ENCODE measurements at regions not wholly inside any gene's neighbourhood (a gene's known extent, or its start where the extent isn't known, plus 50 kb on each side); places are given as distances from the start of the nearest gene placed in this dataset.
"Not testable (repeated sequence)": the region's sequence is repeated elsewhere in the genome, so short reads cannot be mapped to it uniquely, and the experiment has no call there.

GRCh38 chr6:113055998-113056397 is 708.9 kb downstream of the RFPL4B start:
- no peak for DNase-seq

- DNase-seq = no peak
Observed at GRCh38 chr6:113057567-113058053, 710.5 kb downstream of the RFPL4B start.

- no peak for DNase-seq
Observed at GRCh38 chr6:113060664-113061063, 713.5 kb downstream of the RFPL4B start.

GRCh38 chr6:113065611-113066010 is 718.5 kb downstream of the RFPL4B start:
- DNase-seq = no peak

- DNase-seq = no peak
Observed at GRCh38 chr6:113067612-113068275, 720.6 kb downstream of the RFPL4B start.

GRCh38 chr6:113068570-113068969 is 721.4 kb downstream of the RFPL4B start:
- DNase-seq = no peak

GRCh38 chr6:113070681-113071080 is 723.6 kb downstream of the RFPL4B start:
- DNase-seq = not testable (repeated sequence)

GRCh38 chr6:113073611-113074191 is 726.6 kb downstream of the RFPL4B start:
- DNase-seq = no peak

- DNase-seq = no peak
Observed at GRCh38 chr6:113076116-113076515, 729.0 kb downstream of the RFPL4B start.

- no peak for DNase-seq
Observed at GRCh38 chr6:113076816-113077215, 729.7 kb downstream of the RFPL4B start.

GRCh38 chr6:113077794-113078193 is 730.7 kb downstream of the RFPL4B start:
- DNase-seq = no peak

- DNase-seq = no peak
Observed at GRCh38 chr6:113078791-113079190, 731.7 kb downstream of the RFPL4B start.

GRCh38 chr6:113082745-113083144 is 735.6 kb downstream of the RFPL4B start:
- no peak for DNase-seq

- no peak for DNase-seq
Observed at GRCh38 chr6:113083947-113084346, 736.8 kb downstream of the RFPL4B start.

- DNase-seq = no peak
Observed at GRCh38 chr6:113089056-113089455, 741.9 kb downstream of the RFPL4B start.

- no peak for DNase-seq
Observed at GRCh38 chr6:113092795-113093194, 745.7 kb downstream of the RFPL4B start.

- no peak for DNase-seq
Observed at GRCh38 chr6:113094779-113095178, 747.6 kb downstream of the RFPL4B start.

- DNase-seq = no peak
Observed at GRCh38 chr6:113095841-113096240, 748.7 kb downstream of the RFPL4B start.

GRCh38 chr6:113102761-113103160 is 754.4 kb upstream of the MARCKS start:
- no peak for DNase-seq

- DNase-seq = no peak
Observed at GRCh38 chr6:113103634-113104361, 753.3 kb upstream of the MARCKS start.

- DNase-seq = no peak
Observed at GRCh38 chr6:113104541-113104940, 752.6 kb upstream of the MARCKS start.

- DNase-seq = no peak
Observed at GRCh38 chr6:113104951-113105350, 752.2 kb upstream of the MARCKS start.

- DNase-seq = no peak
Observed at GRCh38 chr6:113110211-113110610, 746.9 kb upstream of the MARCKS start.

GRCh38 chr6:113111550-113111949 is 745.6 kb upstream of the MARCKS start:
- no peak for DNase-seq
